ENCODE measurements at regions not wholly inside any gene's neighbourhood (a gene's known extent, or its start where the extent isn't known, plus 50 kb on each side); places are given as distances from the start of the nearest gene placed in this dataset.

GRCh38 chr20:33909331-33909921 is 84.3 kb upstream of the RALY start (continued):
- TF ChIP-seq, protein P1, sequence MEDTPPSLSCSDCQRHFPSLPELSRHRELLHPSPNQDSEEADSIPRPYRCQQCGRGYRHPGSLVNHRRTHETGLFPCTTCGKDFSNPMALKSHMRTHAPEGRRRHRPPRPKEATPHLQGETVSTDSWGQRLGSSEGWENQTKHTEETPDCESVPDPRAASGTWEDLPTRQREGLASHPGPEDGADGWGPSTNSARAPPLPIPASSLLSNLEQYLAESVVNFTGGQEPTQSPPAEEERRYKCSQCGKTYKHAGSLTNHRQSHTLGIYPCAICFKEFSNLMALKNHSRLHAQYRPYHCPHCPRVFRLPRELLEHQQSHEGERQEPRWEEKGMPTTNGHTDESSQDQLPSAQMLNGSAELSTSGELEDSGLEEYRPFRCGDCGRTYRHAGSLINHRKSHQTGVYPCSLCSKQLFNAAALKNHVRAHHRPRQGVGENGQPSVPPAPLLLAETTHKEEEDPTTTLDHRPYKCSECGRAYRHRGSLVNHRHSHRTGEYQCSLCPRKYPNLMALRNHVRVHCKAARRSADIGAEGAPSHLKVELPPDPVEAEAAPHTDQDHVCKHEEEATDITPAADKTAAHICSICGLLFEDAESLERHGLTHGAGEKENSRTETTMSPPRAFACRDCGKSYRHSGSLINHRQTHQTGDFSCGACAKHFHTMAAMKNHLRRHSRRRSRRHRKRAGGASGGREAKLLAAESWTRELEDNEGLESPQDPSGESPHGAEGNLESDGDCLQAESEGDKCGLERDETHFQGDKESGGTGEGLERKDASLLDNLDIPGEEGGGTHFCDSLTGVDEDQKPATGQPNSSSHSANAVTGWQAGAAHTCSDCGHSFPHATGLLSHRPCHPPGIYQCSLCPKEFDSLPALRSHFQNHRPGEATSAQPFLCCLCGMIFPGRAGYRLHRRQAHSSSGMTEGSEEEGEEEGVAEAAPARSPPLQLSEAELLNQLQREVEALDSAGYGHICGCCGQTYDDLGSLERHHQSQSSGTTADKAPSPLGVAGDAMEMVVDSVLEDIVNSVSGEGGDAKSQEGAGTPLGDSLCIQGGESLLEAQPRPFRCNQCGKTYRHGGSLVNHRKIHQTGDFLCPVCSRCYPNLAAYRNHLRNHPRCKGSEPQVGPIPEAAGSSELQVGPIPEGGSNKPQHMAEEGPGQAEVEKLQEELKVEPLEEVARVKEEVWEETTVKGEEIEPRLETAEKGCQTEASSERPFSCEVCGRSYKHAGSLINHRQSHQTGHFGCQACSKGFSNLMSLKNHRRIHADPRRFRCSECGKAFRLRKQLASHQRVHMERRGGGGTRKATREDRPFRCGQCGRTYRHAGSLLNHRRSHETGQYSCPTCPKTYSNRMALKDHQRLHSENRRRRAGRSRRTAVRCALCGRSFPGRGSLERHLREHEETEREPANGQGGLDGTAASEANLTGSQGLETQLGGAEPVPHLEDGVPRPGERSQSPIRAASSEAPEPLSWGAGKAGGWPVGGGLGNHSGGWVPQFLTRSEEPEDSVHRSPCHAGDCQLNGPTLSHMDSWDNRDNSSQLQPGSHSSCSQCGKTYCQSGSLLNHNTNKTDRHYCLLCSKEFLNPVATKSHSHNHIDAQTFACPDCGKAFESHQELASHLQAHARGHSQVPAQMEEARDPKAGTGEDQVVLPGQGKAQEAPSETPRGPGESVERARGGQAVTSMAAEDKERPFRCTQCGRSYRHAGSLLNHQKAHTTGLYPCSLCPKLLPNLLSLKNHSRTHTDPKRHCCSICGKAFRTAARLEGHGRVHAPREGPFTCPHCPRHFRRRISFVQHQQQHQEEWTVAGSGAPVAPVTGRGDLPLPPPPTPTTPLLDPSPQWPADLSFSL (CRISPR knock-in tag; IDR thresholded peaks at IDR 0.05) = 0 out of 2 replicates have a peak, but pooled peaks have one; percentile 35
- TF ChIP-seq ATF1 (CRISPR knock-in tag; IDR thresholded peaks at IDR 0.05) = peak; percentile 67
- TF ChIP-seq SOX6 (IDR thresholded peaks at IDR 0.05) = no peak
- peak; percentile 99 for TF ChIP-seq SOX6 (CRISPR knock-in tag; IDR thresholded peaks at IDR 0.05)
- peak; percentile 72; the same call in 1 of the 2 replicates for TF ChIP-seq FOXP4 (CRISPR knock-in tag; IDR thresholded peaks at IDR 0.05)
- TF ChIP-seq HMGXB4 (CRISPR knock-in tag; IDR thresholded peaks at IDR 0.05; ENCODE audit: borderline replicate concordance in 1 of 2, low read depth in 1 of 2) = peak in 1 of 2 experiments; percentile 54; a peak in 1 of 4 replicates
- peak; percentile 46; the same call in 1 of the 2 replicates for TF ChIP-seq SAP130 (CRISPR knock-in tag; IDR thresholded peaks at IDR 0.05; ENCODE audit: low read depth)
- peak; percentile 63; the same call in 1 of the 2 replicates for TF ChIP-seq CBX5 (CRISPR knock-in tag; IDR thresholded peaks at IDR 0.05; ENCODE audit: borderline replicate concordance)
- TF ChIP-seq, protein P2, sequence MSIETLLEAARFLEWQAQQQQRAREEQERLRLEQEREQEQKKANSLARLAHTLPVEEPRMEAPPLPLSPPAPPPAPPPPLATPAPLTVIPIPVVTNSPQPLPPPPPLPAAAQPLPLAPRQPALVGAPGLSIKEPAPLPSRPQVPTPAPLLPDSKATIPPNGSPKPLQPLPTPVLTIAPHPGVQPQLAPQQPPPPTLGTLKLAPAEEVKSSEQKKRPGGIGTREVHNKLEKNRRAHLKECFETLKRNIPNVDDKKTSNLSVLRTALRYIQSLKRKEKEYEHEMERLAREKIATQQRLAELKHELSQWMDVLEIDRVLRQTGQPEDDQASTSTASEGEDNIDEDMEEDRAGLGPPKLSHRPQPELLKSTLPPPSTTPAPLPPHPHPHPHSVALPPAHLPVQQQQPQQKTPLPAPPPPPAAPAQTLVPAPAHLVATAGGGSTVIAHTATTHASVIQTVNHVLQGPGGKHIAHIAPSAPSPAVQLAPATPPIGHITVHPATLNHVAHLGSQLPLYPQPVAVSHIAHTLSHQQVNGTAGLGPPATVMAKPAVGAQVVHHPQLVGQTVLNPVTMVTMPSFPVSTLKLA (IDR thresholded peaks at IDR 0.05) = no peak
- TF ChIP-seq POLR2A (IDR thresholded peaks at IDR 0.05; ENCODE audit: insufficient read depth in 1 of 2, low read depth in 2 of 2, low read length in 2 of 2) = peak in 1 of 2 experiments; percentile 36; a peak in 1 of 4 replicates
- peak; percentile 72; the same call in 1 of the 2 replicates for TF ChIP-seq SIX1 (CRISPR knock-in tag; IDR thresholded peaks at IDR 0.05; ENCODE audit: borderline replicate concordance)
- TF ChIP-seq NCOR1 (IDR thresholded peaks at IDR 0.05; ENCODE audit: borderline replicate concordance, low read length) = peak; percentile 56; the same call in 1 of the 2 replicates
- no peak for TF ChIP-seq HNF4A (CRISPR knock-in tag; IDR thresholded peaks at IDR 0.05)
- TF ChIP-seq, protein P3, sequence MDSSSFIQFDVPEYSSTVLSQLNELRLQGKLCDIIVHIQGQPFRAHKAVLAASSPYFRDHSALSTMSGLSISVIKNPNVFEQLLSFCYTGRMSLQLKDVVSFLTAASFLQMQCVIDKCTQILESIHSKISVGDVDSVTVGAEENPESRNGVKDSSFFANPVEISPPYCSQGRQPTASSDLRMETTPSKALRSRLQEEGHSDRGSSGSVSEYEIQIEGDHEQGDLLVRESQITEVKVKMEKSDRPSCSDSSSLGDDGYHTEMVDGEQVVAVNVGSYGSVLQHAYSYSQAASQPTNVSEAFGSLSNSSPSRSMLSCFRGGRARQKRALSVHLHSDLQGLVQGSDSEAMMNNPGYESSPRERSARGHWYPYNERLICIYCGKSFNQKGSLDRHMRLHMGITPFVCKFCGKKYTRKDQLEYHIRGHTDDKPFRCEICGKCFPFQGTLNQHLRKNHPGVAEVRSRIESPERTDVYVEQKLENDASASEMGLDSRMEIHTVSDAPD (CRISPR knock-in tag; IDR thresholded peaks at IDR 0.05) = peak; percentile 90
- peak; percentile 86 for TF ChIP-seq SRF (IDR thresholded peaks at IDR 0.05; ENCODE audit: low read depth, low read length)
- TF ChIP-seq ZNF230 (CRISPR knock-in tag; IDR thresholded peaks at IDR 0.05) = no peak
- TF ChIP-seq NR2F6 (IDR thresholded peaks at IDR 0.05) = peak; percentile 75
- peak; percentile 69 for TF ChIP-seq NR2F6 (CRISPR knock-in tag; IDR thresholded peaks at IDR 0.05)
